PC-3 (cell line): ENCODE measurements at regions not wholly inside any gene's neighbourhood (a gene's known extent, or its start where the extent isn't known, plus 50 kb on each side); places are given as distances from the start of the nearest gene placed in this dataset.

ENCODE experiments used
- EZH2 ChIP-seq: fragments of 300-600 bp; sonication (generic); IDR thresholded peaks from one replicate; pipeline ENCODE4 v1.6.1; 2017; ENCODE audit warnings: antibody characterized with exemption, mild to moderate bottlenecking, low read length; ENCODE audit not compliant: unreplicated experiment
- EZH2phosphoT487 ChIP-seq: fragments of 300-600 bp; sonication (generic); IDR thresholded peaks from 2 replicates; pipeline ENCODE4 v1.6.1; 2018; ENCODE audit warnings: mild to moderate bottlenecking, antibody characterized with exemption, low read length, borderline replicate concordance
- TF ChIP-seq, protein P1 (sequence below): fragments of 300-600 bp; sonication (generic); conservative IDR thresholded peaks from 2 replicates; pipeline ENCODE4 v1.5.1; 2017; ENCODE audit warnings: antibody characterized with exemption, low read depth, mild to moderate bottlenecking, low read length

GRCh38 chr10:7464691-7465090 lies 53.9 kb upstream of the SFMBT2 start:
- TF ChIP-seq, protein P1, sequence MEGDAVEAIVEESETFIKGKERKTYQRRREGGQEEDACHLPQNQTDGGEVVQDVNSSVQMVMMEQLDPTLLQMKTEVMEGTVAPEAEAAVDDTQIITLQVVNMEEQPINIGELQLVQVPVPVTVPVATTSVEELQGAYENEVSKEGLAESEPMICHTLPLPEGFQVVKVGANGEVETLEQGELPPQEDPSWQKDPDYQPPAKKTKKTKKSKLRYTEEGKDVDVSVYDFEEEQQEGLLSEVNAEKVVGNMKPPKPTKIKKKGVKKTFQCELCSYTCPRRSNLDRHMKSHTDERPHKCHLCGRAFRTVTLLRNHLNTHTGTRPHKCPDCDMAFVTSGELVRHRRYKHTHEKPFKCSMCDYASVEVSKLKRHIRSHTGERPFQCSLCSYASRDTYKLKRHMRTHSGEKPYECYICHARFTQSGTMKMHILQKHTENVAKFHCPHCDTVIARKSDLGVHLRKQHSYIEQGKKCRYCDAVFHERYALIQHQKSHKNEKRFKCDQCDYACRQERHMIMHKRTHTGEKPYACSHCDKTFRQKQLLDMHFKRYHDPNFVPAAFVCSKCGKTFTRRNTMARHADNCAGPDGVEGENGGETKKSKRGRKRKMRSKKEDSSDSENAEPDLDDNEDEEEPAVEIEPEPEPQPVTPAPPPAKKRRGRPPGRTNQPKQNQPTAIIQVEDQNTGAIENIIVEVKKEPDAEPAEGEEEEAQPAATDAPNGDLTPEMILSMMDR, result no peak
- TF ChIP-seq EZH2, result no peak
- no peak for TF ChIP-seq EZH2phosphoT487
